Activated T-cell treated with anti-CD3 and anti-CD28 coated beads, Interleukin-2, amount 50 U/mL, for 72 hours (primary cell): ENCODE measurements at regions not wholly inside any gene's neighbourhood (a gene's known extent, or its start where the extent isn't known, plus 50 kb on each side); places are given as distances from the start of the nearest gene placed in this dataset.
"Not testable (repeated sequence)": the region's sequence is repeated elsewhere in the genome, so short reads cannot be mapped to it uniquely, and the experiment has no call there.

Experiments used
- ATAC-seq, 2 donors: fragments of 150-1000 bp; cut with Tn5 transposase; replicated peaks in 1 of 2; 2 replicates each; pipeline ENCODE4 v1.10.0; 2021; ENCODE audit warnings: moderate library complexity in 2 of 2, mild to moderate bottlenecking in 1 of 2
- DNase-seq, 2 donors: peaks; one replicate each; pipeline ENCODE4 v3.0.0; 2021 to 2022; ENCODE audit warnings: mixed read lengths in 1 of 2
- H3K27ac Mint-ChIP-seq: one replicate; pipeline ENCODE4 v1.8.0; 2022; ENCODE audit warnings: mild to moderate bottlenecking, moderate library complexity, mixed read lengths
- H3K27me3 Mint-ChIP-seq: one replicate; pipeline ENCODE4 v1.8.0; 2022; ENCODE audit warnings: low read depth, mixed read lengths
- H3K36me3 Mint-ChIP-seq, 2 donors: one replicate each; pipeline ENCODE4 v1.8.0; 2022; ENCODE audit warnings: mixed read lengths in 2 of 2, mild to moderate bottlenecking in 1 of 2; ENCODE audit not compliant: insufficient read depth in 2 of 2
- H3K4me1 Mint-ChIP-seq: one replicate; pipeline ENCODE4 v1.8.0; 2022; ENCODE audit warnings: low read depth, mixed read lengths
- H3K4me3 Mint-ChIP-seq, 2 donors: one replicate each; pipeline ENCODE4 v1.8.0; 2022; ENCODE audit warnings: mild to moderate bottlenecking in 2 of 2, mixed read lengths in 2 of 2, moderate library complexity in 2 of 2
- H3K9me3 Mint-ChIP-seq, 2 donors: one replicate each; pipeline ENCODE4 v1.8.0; 2022; ENCODE audit warnings: mixed read lengths in 2 of 2

GRCh38 chr5:63811286-63811685 lies 151.0 kb downstream of the HTR1A start:
- no peak for DNase-seq
- H3K4me1 Mint-ChIP-seq = no peaks in the 10 kb centered on the region
- no peak for ATAC-seq
- no peaks in the 10 kb centered on the region for H3K36me3 Mint-ChIP-seq
- H3K27me3 Mint-ChIP-seq = no peaks in the 10 kb centered on the region
- H3K27ac Mint-ChIP-seq = no peak overlapping the region
- H3K4me3 Mint-ChIP-seq = no peak overlapping the region
- peaks cover 11 to 13% of the 10 kb centered on the region in 2 donors for H3K9me3 Mint-ChIP-seq

DNA sequence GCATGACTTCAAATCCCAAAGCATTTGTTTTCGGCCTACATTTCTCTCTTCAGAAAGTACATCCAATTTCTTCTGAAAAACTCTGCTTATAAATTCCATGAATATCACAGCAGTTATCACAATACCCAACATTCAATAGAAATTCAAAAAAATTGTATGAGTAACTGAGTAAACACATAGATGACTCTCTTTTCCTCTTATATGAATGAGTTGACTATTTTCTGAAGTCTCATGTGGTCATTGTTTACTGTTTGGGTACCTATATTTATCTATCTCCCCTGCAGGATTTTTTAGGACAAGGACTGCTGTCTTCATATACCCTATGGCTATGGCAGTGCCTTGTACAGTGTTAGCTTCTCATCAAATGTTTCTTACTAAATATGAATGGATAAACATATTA lies 157.1 kb downstream of the HTR1A start:
- ATAC-seq = no peak
- no peaks in the 10 kb centered on the region for H3K36me3 Mint-ChIP-seq

GRCh38 chr5:63803165-63803564 lies 159.1 kb downstream of the HTR1A start:
- no peak for DNase-seq

More for the DNA sequence above, 157.1 kb downstream of the HTR1A start:
- H3K4me3 Mint-ChIP-seq = no peak overlapping the region
- no peak overlapping the region for H3K27ac Mint-ChIP-seq
- no peak for DNase-seq
- no peaks in the 10 kb centered on the region for H3K4me1 Mint-ChIP-seq
- peaks cover 4 to 5% of the 10 kb centered on the region in 2 donors for H3K9me3 Mint-ChIP-seq
- H3K27me3 Mint-ChIP-seq = no peaks in the 10 kb centered on the region

GRCh38 chr5:63794979-63795378 lies 167.3 kb downstream of the HTR1A start:
- peaks cover 0 to 1% of the 10 kb centered on the region in 2 donors for H3K36me3 Mint-ChIP-seq
- ATAC-seq (no peak), DNase-seq (no peak)
- peaks cover 10 to 16% of the 10 kb centered on the region in 2 donors for H3K9me3 Mint-ChIP-seq
- H3K4me1 Mint-ChIP-seq = no peaks in the 10 kb centered on the region
- no peaks in the 10 kb centered on the region for H3K27me3 Mint-ChIP-seq
- H3K4me3 Mint-ChIP-seq = no peak overlapping the region
- H3K27ac Mint-ChIP-seq = no peak overlapping the region

More at GRCh38 chr5:63803165-63803564, 159.1 kb downstream of the HTR1A start:
- Mint-ChIP-seq H3K4me1 (no peaks in the 10 kb centered on the region), H3K9me3 (peaks cover 0 to 8% of the 10 kb centered on the region in 2 donors), H3K27ac (no peak overlapping the region), H3K4me3 (no peak overlapping the region), H3K27me3 (no peaks in the 10 kb centered on the region), H3K36me3 (no peaks in the 10 kb centered on the region)
- no peak for ATAC-seq

- ATAC-seq (no peak), DNase-seq (no peak)
- H3K9me3 Mint-ChIP-seq = peaks cover 11 to 16% of the 10 kb centered on the region in 2 donors
- H3K27me3 Mint-ChIP-seq = no peaks in the 10 kb centered on the region
- H3K36me3 Mint-ChIP-seq = peaks cover 0 to 1% of the 10 kb centered on the region in 2 donors
- no peak overlapping the region for H3K4me3 Mint-ChIP-seq
- no peak overlapping the region for H3K27ac Mint-ChIP-seq
- no peaks in the 10 kb centered on the region for H3K4me1 Mint-ChIP-seq
Measured at GRCh38 chr5:63794296-63794695, 167.9 kb downstream of the HTR1A start.

DNA sequence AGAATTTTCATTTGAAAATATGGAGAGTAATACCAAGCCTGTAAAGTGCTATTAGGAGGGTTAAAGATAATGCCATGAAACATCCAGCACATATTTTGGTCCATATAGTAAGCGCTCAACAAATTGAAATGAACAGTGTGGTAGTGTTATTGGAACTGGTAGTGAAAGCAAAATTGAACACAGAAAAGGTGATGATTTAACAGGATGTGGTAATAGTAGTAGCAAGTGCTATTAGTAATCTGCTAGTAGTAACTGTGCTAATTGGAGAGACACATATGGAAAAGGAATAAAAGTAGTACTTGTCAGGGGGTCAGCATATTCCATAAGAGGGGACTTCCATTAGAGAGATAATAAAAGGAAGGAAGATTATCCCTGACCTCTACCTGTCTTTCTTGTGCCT lies 187.3 kb downstream of the HTR1A start:
- no peak for DNase-seq
- ATAC-seq = no peak
- H3K27ac Mint-ChIP-seq = no peak overlapping the region
- no peaks in the 10 kb centered on the region for H3K36me3 Mint-ChIP-seq
- H3K4me1 Mint-ChIP-seq = no peaks in the 10 kb centered on the region
- peaks cover 4 to 8% of the 10 kb centered on the region in 2 donors for H3K9me3 Mint-ChIP-seq
- no peak overlapping the region for H3K4me3 Mint-ChIP-seq
- H3K27me3 Mint-ChIP-seq = no peaks in the 10 kb centered on the region

DNA sequence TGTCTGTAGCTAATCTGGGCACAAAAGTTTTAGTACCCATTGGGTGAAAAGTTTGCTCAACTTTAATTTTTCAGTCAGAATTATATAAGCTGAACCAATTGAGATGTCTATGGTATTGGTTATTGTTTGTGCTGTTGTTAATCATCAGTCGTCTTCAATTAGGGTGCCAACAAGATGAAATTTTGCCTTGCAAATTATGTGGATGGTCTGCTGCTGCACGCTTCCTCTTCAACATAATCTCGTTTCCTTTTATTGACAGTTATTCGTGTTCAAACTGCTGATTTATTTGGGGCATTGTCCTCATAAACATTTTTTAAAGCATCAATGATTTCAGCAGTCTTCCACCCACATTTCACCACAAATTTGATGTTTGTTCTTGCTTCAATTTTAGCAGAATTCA lies 194.0 kb downstream of the HTR1A start:
- Mint-ChIP-seq H3K36me3 (peaks cover 0 to 1% of the 10 kb centered on the region in 2 donors), H3K4me1 (no peaks in the 10 kb centered on the region), H3K27ac (no peak overlapping the region), H3K27me3 (no peaks in the 10 kb centered on the region), H3K4me3 (no peak overlapping the region), H3K9me3 (peaks cover 2 to 9% of the 10 kb centered on the region in 2 donors)
- DNase-seq = no peak
- ATAC-seq = no peak

- H3K4me3 Mint-ChIP-seq = no peak overlapping the region
- DNase-seq (no peak), ATAC-seq (no peak)
- no peaks in the 10 kb centered on the region for H3K36me3 Mint-ChIP-seq
- no peaks in the 10 kb centered on the region for H3K27me3 Mint-ChIP-seq
- no peaks in the 10 kb centered on the region for H3K4me1 Mint-ChIP-seq
- no peak overlapping the region for H3K27ac Mint-ChIP-seq
- peaks cover 2 to 6% of the 10 kb centered on the region in 2 donors for H3K9me3 Mint-ChIP-seq
Measured at GRCh38 chr5:63760965-63761364, 201.3 kb downstream of the HTR1A start.

- Mint-ChIP-seq H3K36me3 (peaks cover 0 to 2% of the 10 kb centered on the region in 2 donors), H3K9me3 (peaks cover 8 to 13% of the 10 kb centered on the region in 2 donors), H3K27me3 (no peaks in the 10 kb centered on the region), H3K4me3 (no peak overlapping the region), H3K27ac (no peak overlapping the region), H3K4me1 (no peaks in the 10 kb centered on the region)
- DNase-seq = no peak
- ATAC-seq = no peak
Measured at GRCh38 chr5:63743096-63743798, 219.0 kb downstream of the HTR1A start.

- H3K9me3 Mint-ChIP-seq, DNase-seq, ATAC-seq, H3K27me3 Mint-ChIP-seq, H3K4me3 Mint-ChIP-seq, H3K27ac Mint-ChIP-seq, H3K4me1 Mint-ChIP-seq, H3K36me3 Mint-ChIP-seq: not testable (repeated sequence)
Measured at GRCh38 chr5:63732880-63733279, 229.4 kb downstream of the HTR1A start.

DNA sequence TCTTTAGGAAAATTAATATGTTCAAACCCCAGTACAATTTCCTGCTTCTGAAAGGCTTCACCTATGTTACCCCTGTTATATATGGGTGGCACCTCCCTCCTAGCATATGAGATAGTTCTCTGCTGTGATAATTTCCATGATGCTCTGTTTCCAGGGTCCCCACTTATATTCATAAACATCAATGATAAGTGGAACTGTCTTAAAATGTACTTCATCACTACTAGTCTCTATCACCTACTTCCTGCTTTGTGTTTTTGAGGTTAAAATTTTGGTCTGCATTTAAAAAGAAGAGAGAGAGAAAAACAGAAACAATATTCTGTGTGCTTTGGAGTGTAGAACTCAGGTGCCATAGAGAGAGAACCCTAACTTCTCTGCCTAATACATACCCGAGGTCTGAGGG lies 234.7 kb downstream of the HTR1A start:
- H3K27ac Mint-ChIP-seq = no peak overlapping the region
- DNase-seq = no peak
- H3K9me3 Mint-ChIP-seq = peaks cover 4 to 5% of the 10 kb centered on the region in 2 donors
- no peak for ATAC-seq
- H3K4me3 Mint-ChIP-seq = no peak overlapping the region
- no peaks in the 10 kb centered on the region for H3K4me1 Mint-ChIP-seq
- no peaks in the 10 kb centered on the region for H3K36me3 Mint-ChIP-seq
- no peaks in the 10 kb centered on the region for H3K27me3 Mint-ChIP-seq

DNA sequence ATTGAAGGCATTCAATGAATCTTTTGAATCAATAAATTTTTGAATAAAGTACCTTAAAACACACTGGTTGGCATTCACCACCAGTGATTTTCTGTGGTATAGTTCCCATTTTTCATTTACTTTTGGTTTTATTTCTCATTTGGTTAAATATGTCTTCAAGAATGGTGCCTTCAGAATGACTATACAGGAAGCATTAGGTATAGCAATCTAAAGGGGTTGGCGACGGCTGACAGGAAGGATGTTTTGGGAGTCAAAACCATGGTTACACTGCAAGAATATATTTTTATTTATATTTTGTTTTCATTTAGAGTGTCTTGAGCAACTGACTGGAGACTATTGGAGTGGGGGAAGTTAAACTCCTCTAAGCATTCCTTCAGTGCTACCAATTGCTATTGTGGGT lies 235.7 kb downstream of the HTR1A start:
- Mint-ChIP-seq H3K36me3 (no peaks in the 10 kb centered on the region), H3K4me1 (no peaks in the 10 kb centered on the region), H3K9me3 (peaks cover 4 to 5% of the 10 kb centered on the region in 2 donors), H3K4me3 (no peak overlapping the region), H3K27ac (no peak overlapping the region), H3K27me3 (no peaks in the 10 kb centered on the region)
- DNase-seq (no peak), ATAC-seq (no peak)

- no peak for ATAC-seq
- no peak for DNase-seq
- Mint-ChIP-seq H3K27ac (no peak overlapping the region), H3K36me3 (no peaks in the 10 kb centered on the region), H3K9me3 (no peaks in the 10 kb centered on the region), H3K4me3 (no peak overlapping the region), H3K27me3 (no peaks in the 10 kb centered on the region), H3K4me1 (no peaks in the 10 kb centered on the region)
Measured at GRCh38 chr5:63719147-63719546, 243.1 kb downstream of the HTR1A start.

GRCh38 chr5:63700241-63700640 lies 262.0 kb downstream of the HTR1A start:
- no peak overlapping the region for H3K27ac Mint-ChIP-seq
- peaks cover 1% of the 10 kb centered on the region in 2 donors for H3K9me3 Mint-ChIP-seq
- H3K27me3 Mint-ChIP-seq = no peaks in the 10 kb centered on the region
- ATAC-seq (no peak), DNase-seq (no peak)
- H3K36me3 Mint-ChIP-seq = no peaks in the 10 kb centered on the region
- no peak overlapping the region for H3K4me3 Mint-ChIP-seq
- H3K4me1 Mint-ChIP-seq = no peaks in the 10 kb centered on the region
